ENCODE measurements at regions not wholly inside any gene's neighbourhood (a gene's known extent, or its start where the extent isn't known, plus 50 kb on each side); places are given as distances from the start of the nearest gene placed in this dataset.
A peak's percentile ranks its signal among the peaks of the same experiment; 100 is the strongest.
"Not testable (repeated sequence)": the region's sequence is repeated elsewhere in the genome, so short reads cannot be mapped to it uniquely, and the experiment has no call there.

DNA sequence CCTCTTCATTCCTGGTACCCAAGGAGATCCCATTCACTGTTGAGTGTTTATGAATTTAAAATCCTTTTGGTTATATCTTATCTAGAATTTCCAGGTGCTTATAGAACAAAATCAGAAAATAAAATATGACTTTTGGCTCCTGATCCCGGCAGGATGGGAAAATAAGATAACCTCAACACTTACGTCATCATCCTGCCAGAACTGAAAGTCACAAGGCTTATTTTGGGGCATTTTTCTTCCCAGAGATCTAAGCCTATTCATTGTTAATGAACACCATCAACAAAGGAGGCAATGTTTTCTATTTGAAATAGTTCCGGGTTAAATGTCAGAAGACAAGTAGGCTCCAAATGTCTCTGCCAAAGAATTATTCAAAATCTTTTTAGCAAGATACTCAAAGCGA lies 580.6 kb downstream of the TFAP2A start:
- DNase-seq (ENCODE audit: low read depth) = no peak
- in situ Hi-C loops (cut with HindIII; ENCODE audit: low pct_unique_long_range_greater_than_20kb, low sequenced_read_pairs) = no loop called here

DNA sequence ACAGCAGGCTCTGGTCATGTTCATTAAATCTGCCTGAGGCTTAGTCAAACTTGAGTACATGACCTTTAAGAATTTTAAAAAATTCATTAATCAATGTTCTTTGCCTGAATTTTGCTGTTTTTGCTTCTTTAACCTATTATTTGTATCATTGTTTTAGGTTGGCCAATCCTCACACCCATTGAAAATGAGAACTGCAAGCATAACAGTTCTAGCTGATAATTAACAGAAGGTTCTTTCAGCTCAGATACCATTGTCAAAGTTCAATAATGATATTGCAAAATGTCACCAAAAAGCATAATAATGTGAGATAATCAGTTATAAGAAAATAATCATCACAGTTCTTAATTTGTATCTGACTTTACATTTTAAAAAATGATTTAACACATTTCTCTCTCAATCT lies 583.1 kb downstream of the TFAP2A start:
- DNase-seq (ENCODE audit: low read depth) = no peak
- in situ Hi-C loops (cut with HindIII; ENCODE audit: low pct_unique_long_range_greater_than_20kb, low sequenced_read_pairs) = no loop called here

DNA sequence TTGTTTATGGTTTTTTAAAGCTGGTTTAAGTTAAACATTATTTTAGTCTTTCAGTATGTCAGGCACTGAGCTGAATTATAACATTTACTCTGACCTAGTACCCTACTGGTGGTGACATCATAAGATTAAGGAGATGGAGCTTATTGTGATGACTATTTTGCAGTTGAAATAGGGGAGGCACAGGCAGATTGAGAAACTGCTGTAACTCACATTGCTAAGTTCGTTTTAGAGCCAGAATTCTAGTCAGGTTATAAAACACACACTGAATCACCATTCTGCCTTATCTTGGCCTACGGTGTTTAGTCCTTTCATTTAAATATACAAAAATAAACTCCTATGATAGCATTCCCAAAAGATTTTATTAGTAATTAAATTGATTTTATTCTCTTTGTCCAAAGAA lies 584.1 kb downstream of the TFAP2A start:
- in situ Hi-C loops (cut with HindIII; ENCODE audit: low pct_unique_long_range_greater_than_20kb, low sequenced_read_pairs) = no loop called here

DNA sequence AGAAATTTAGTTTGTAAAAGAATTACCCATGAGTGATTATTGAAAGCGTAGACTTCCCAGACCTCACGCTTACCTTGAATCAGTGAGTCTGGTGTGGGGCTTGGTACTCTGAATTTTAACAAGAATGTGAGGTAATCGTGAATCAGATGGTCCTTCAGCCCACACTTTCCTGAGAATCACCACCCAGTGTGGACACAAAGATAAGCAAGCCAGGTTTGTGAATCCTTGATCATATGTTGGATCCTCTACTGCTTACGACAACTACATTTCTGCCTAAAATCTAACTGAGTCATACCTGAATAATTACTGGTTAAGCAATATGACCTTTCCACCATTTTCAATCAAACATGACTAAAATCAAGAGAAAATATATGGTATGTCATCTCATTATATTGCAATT lies 589.3 kb downstream of the TFAP2A start:
- in situ Hi-C loops (cut with HindIII; ENCODE audit: low pct_unique_long_range_greater_than_20kb, low sequenced_read_pairs) = no loop called here

More for the DNA sequence above, 584.1 kb downstream of the TFAP2A start:
- DNase-seq (ENCODE audit: low read depth) = no peak

DNA sequence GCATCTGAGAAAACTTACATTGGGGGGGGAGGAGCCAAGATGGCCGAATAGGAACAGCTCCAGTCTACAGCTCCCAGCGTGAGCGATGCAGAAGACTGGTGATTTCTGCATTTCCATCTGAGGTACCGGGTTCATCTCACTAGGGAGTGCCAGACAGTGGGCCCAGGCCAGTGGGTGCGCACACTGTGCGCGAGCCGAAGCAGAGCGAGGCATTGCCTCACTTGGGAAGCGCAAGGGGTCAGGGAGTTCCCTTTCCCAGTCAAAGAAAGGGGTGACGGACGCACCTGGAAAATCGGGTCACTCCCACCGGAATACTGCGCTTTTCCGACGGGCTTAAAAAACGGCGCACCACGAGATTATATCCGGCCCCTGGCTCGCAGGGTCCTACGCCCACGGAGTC lies 604.1 kb downstream of the TFAP2A start:
- in situ Hi-C loops (cut with HindIII; ENCODE audit: low pct_unique_long_range_greater_than_20kb, low sequenced_read_pairs) = not testable (repeated sequence)

More for the DNA sequence above, 589.3 kb downstream of the TFAP2A start:
- no peak for DNase-seq (ENCODE audit: low read depth)

DNA sequence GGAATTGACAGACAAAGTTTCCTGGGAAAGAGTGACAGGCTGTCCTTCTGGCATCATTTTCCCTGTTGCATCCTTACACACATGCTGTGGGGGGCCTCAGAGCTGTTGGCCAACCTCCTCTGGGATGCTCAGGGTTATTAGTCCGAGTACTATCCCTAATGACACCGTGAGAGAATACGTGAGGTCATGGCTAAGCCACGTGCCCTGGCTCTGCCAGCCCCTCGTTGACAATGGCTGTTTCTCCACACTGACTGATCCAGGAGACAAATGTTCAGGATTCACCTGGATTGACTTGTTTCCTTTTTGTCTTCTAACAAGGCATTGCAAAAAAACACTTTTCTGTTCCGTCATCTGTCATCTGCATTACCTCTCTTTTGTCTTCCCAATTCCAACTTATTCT lies 604.6 kb downstream of the TFAP2A start:
- no peak for DNase-seq (ENCODE audit: low read depth)
- in situ Hi-C loops (cut with HindIII; ENCODE audit: low pct_unique_long_range_greater_than_20kb, low sequenced_read_pairs) = no loop called here

More for the DNA sequence above, 604.1 kb downstream of the TFAP2A start:
- DNase-seq (ENCODE audit: low read depth) = not testable (repeated sequence)

DNA sequence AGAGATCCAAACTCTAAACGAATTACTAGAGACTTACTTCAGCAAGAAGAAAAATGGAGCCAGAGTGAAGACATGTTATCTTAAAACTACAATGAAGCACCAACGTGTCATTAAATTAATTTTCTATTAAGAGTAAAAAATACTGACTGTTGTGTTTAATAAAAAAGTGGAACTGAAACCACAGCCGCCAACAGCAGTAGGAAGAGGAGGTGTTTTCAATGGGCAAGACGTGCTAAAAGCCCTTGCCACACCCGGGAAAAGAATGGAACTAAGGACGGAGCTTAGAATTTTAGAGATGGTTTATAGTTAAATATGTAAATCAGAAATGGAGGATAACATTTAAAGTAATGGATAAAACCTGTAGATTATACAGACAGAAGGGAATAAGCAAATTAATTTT lies 608.7 kb downstream of the TFAP2A start:
- in situ Hi-C loops (cut with HindIII; ENCODE audit: low pct_unique_long_range_greater_than_20kb, low sequenced_read_pairs) = no loop called here

DNA sequence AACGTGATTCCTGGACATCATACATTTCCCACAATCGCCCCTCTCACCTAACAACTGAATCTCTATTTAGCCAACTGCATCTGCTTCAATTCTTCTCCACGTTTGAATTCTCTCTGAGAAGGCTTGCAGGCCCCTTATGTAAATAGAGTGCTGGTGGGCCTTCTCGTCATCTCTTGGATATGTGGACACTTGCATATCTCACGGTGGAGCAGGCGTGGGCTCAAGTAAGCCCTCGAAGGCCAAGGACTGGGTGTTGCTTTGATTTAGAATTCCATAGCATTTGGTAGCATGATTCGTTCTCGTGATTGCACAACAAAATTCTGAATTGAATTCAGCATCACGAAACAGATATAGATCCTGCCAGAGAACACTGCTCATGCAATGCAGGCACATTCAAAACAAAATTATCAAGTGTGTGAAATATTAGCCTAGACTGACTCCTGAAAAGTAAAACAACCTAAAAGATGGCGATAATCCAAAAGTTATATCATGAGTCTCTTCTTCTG lies 613.6 kb downstream of the TFAP2A start:
- no peak for DNase-seq (ENCODE audit: low read depth)
- in situ Hi-C loops (cut with HindIII; ENCODE audit: low pct_unique_long_range_greater_than_20kb, low sequenced_read_pairs) = no loop called here

More for the DNA sequence above, 608.7 kb downstream of the TFAP2A start:
- DNase-seq (ENCODE audit: low read depth) = no peak

DNA sequence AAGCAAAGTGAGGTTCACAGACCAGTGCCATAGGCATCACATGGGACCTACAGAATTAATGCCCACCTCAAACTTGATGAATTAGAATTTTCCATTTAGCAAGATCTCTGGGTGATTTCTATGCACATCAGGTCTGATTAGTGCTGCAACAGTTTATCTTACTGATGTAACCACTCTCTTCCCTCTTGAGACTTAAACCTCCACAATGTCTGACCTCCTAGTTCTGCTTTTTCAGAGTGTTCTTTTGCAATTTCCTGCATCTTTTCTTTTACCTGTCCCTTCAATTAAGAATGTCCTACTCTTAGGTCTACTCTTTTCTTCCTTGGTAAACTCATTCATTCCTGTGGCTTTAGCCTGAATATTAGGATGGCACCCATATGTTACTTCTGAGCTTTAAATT lies 615.3 kb downstream of the TFAP2A start:
- DNase-seq (ENCODE audit: low read depth) = no peak
- in situ Hi-C loops (cut with HindIII; ENCODE audit: low pct_unique_long_range_greater_than_20kb, low sequenced_read_pairs) = no loop called here

DNA sequence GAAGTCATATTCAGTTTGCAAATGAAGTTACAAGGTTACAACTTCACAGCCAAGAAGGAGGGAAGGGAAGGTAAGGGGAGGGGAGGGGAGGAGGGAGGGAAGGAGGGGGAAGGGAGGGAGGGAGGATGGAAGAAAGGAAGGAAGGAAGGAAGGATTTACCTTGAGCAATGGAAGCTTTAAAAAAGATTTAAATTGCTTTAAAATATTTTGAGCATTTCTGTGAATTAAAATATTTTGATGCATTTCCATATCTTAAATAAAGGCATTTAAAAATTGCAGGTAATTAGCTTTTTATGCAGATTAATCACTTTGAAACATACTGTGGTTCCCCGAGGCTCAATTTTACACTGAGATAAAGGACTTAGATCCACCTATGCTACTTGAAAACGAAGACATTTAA lies 618.0 kb downstream of the TFAP2A start:
- in situ Hi-C loops (cut with HindIII; ENCODE audit: low pct_unique_long_range_greater_than_20kb, low sequenced_read_pairs) = no loop called here
- DNase-seq (ENCODE audit: low read depth) = no peak

DNA sequence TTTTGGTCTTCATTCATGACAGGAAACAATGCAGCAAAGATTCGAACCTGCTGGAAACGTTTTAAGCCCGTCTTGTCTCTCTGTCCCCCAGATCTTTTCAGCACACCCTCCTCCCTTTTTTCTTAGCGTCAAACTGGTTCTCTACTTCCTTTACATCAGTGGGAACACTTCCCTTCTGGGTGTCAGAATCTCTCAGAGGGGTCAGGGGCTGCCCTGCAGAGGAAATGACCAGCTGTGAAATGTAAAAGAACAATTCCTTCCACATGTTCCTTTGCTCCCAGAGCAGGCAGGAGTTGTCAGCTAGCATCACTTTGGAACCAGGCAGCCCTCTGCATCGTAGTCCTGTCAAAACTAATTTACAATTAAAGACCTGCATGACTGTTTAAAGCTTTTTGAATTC lies 619.0 kb downstream of the TFAP2A start:
- in situ Hi-C loops (cut with HindIII; ENCODE audit: low pct_unique_long_range_greater_than_20kb, low sequenced_read_pairs) = no loop called here
- DNase-seq (ENCODE audit: low read depth) = no peak

DNA sequence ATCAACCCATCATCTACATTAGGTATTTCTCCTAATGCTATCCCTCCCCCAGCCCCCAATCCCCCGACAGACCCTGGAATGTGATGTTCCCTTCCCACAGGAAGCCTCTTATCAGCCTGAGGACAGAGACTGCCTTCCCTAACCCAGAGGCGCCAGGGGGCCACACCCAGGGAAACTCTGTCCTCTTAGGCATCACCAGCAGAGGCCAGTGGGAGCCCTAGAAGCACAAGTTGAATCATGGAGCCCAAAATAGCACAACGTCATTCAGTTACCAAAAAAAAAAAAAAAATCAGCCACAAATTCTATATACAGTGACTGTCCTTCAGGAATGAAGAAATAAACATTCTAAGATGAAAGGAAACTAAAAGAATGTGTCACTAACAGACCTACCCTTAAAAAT lies 625.7 kb downstream of the TFAP2A start:
- peak; percentile 4 for DNase-seq (ENCODE audit: low read depth)
- in situ Hi-C loops (cut with HindIII; ENCODE audit: low pct_unique_long_range_greater_than_20kb, low sequenced_read_pairs) = no loop called here

DNA sequence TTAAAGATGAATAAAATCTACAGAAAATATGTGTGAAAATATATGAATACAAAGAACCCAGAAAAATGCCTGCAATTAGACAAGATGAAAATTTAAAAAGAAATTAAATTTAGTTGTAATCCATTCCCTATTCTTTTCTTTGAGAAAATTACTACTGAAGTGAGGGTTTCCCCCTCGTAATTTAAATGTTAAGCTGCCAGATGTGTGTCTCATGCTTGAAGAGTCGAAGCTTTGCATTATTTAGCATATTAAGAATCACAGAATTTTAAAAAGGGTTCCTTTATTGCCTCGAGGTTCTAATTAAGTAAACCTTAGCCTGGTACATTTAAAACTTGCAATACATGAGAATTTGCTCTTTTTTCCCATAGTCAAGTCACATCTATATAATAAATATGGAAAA lies 630.1 kb downstream of the TFAP2A start:
- in situ Hi-C loops (cut with HindIII; ENCODE audit: low pct_unique_long_range_greater_than_20kb, low sequenced_read_pairs) = no loop called here
- DNase-seq (ENCODE audit: low read depth) = no peak

DNA sequence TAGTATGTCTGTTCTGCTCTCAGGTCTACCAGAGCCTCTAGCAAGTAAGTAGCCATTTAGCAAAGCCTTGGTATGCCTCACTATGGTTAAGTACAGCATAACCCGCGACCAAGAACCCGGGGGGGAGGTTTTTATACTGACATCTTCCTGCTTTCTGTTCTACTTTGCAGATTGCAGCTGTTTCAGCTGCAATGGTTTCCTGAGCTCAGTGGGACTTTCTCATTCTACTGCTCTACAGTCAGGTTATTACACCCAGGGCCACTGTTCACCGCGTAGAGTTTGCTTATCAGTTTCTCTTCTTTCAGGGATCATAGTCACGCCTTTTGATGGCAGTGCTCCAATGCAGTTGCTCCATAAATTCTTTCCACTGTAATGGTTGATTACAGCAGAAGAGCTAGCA lies 631.3 kb downstream of the TFAP2A start:
- in situ Hi-C loops (cut with HindIII; ENCODE audit: low pct_unique_long_range_greater_than_20kb, low sequenced_read_pairs) = no loop called here
- DNase-seq (ENCODE audit: low read depth) = no peak

DNA sequence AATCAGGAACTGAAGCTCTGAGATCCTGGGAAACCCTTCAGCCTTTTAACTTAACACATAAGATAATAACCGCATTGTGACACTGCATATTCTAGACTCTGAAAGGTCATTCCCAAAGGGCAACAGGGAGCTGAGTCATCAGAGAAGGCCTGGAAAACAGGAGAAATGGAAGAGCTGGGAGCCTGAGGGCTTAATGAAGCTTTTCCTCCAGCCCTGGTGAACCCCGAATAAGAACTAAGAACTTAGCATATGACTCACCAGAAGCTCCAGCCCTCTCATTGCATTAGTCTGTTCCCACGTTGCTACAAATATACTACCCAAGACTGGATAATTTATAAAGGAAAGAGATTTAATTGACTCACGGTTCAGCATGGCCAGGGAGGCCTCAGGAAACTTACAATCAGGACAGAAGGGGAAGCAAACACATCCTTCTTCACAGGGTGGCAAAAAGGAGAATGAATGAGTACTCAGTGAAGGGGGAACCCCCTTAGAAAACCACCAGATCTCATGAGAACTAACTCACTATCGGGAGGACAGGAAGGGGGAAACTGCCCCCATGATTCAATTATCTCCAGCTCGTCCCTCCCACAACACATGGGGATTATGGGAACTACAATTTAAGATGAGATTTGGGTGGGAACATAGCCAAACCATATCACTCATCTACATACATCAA lies 648.5 kb downstream of the TFAP2A start:
- in situ Hi-C loops (cut with HindIII; ENCODE audit: low pct_unique_long_range_greater_than_20kb, low sequenced_read_pairs) = no loop called here
- peak; percentile 88 for DNase-seq (ENCODE audit: low read depth)

DNA sequence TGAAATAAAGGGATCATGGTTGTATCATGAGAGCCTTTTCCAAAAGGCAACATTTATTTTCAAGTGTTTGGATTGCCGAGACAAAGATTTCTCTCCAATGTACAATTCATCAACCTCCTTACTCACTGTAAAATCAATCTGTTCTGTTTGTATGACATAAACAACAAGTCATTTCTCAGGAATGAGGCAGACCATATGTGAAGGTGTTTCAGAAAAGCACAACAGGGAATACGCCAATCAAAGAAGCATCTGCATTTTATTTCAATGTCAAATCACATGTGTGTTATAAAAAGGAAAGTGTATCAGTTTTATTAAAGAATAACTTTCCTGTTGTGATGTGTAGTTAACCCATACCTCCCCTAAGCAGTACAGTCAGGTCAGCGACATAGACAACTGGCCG lies 653.7 kb downstream of the TFAP2A start:
- in situ Hi-C loops (cut with HindIII; ENCODE audit: low pct_unique_long_range_greater_than_20kb, low sequenced_read_pairs) = no loop called here
- no peak for DNase-seq (ENCODE audit: low read depth)

DNA sequence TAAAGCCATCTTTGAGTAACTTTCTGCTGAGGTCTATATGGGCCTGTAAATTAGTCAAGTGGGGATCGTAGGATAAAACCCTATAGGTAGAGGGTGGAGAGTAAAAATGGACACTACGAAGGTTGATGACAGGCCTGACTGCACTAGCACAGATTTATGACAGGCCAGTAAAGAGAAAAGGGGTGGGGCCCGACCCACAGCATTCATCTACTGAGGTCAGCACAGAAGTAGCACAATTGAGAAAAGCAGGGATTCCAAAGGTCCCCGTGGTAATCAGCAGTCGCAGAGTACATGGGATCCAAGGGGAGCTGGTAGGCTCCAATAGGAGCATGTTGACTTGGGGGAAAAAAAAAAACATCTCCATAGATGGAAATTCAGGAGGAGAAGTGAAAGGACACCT lies 660.4 kb downstream of the TFAP2A start:
- no peak for DNase-seq (ENCODE audit: low read depth)
- in situ Hi-C loops (cut with HindIII; ENCODE audit: low pct_unique_long_range_greater_than_20kb, low sequenced_read_pairs) = no loop called here

DNA sequence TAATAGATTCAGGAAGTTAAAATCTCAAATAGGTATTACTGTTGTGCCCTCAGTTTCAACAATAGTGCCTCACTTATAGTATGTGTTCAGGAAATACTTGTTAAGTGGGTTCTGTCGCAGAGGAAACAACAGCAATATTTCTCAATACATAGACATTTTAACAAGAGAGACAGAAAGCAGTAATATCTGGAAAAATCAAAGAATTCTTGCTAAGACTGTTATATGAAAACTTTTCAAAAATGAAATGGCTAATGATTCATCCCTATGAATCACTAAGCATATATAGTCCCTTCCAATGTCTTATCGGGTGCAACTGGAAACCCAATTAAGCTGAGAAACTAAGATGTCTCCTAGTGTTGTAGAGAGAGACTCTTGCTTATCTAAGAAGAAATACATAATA lies 668.9 kb downstream of the TFAP2A start:
- in situ Hi-C loops (cut with HindIII; ENCODE audit: low pct_unique_long_range_greater_than_20kb, low sequenced_read_pairs) = no loop called here
- DNase-seq (ENCODE audit: low read depth) = no peak

DNA sequence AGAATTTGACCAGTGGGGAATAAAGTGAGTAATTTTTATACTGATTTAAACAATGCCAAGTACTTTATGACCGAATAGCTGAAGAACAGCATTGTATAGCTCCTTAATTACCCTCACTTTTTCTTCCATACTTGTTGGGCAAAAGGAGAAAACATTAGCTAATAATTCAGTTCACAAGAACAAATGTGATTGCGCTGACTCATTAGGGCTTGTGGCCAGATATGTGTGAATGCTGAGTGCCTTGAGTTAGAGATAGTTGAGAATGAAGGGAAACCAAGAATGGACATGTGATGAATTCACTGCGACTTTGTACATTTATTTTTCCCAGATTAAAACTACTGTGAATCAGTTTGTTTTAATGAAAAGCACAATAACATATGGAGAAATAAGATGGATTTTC lies 669.4 kb downstream of the TFAP2A start:
- in situ Hi-C loops (cut with HindIII; ENCODE audit: low pct_unique_long_range_greater_than_20kb, low sequenced_read_pairs) = no loop called here
- no peak for DNase-seq (ENCODE audit: low read depth)

DNA sequence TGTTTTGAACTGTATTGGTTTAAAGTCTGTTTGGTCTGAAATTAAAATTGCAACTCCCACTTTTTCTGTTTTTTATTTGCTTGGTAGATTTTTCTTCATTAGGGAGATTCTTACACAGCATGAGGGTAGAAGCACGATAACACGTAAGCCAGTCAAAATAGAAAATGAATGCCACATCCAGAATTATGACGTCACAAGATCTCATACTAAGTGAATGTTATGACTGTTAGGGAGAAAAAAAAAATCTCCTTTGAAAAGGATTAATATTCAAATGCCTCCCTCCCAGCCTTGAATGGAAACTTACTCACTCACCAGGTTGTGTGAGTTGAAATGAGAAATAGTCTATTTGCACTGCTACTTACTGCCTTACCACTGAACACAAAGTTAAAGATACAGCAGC lies 670.8 kb downstream of the TFAP2A start:
- DNase-seq (ENCODE audit: low read depth) = no peak
- in situ Hi-C loops (cut with HindIII; ENCODE audit: low pct_unique_long_range_greater_than_20kb, low sequenced_read_pairs) = no loop called here
